ENCODE measurements at regions not wholly inside any gene's neighbourhood (a gene's known extent, or its start where the extent isn't known, plus 50 kb on each side); places are given as distances from the start of the nearest gene placed in this dataset.

- ChIA-PET CTCF (ENCODE audit: low intra/inter-chr PET ratio) (no interaction called here), POLR2A (no interaction called here)
- Histone ChIP-seq H3K9me1 (ENCODE audit: control insufficient read depth, insufficient read depth, low read length) (no peaks in the 10 kb centered on the region), H3K4me3 (no peak overlapping the region), H3K9ac (ENCODE audit: insufficient read depth in 1 of 2, low read depth in 2 of 2, low read length in 2 of 2) (no peak overlapping the region), H4K20me1 (replicated peaks; ENCODE audit: control insufficient read depth, insufficient read depth, low read length) (no peaks in the 10 kb centered on the region), H3K9me3 (replicated peaks; ENCODE audit: control insufficient read depth, insufficient read depth, low read depth, low read length) (no peaks in the 10 kb centered on the region), H3K4me2 (ENCODE audit: insufficient read depth, low read length) (no peak overlapping the region), H3K27me3 (ENCODE audit: control insufficient read depth in 2 of 2, insufficient read depth in 2 of 2, low read length in 2 of 2) (no peaks in the 10 kb centered on the region; a peak in 1 of 5 replicates), H3K27ac (ENCODE audit: extremely low read depth, low read depth, low read length) (no peak overlapping the region), H3K36me3 (ENCODE audit: control insufficient read depth, insufficient read depth, low read length) (no peaks in the 10 kb centered on the region), H3K4me1 (replicated peaks in 1 of 2; ENCODE audit: control insufficient read depth in 2 of 2, insufficient read depth in 2 of 2, low read length in 2 of 2) (no peaks in the 10 kb centered on the region), H3K79me2 (ENCODE audit: control insufficient read depth, insufficient read depth, low read length) (no peaks in the 10 kb centered on the region), H2AFZ (ENCODE audit: low read depth, low read length) (no peak overlapping the region)
- intact Hi-C loops (cut with micrococcal nuclease) = no loop called here
- 0% methylated on average over 7 of the region's 7 CpGs for WGBS (ENCODE audit: insufficient coverage, low coverage, missing lambda C conversion rate)
- FAIRE-seq (no peak), ATAC-seq (no peak), DNase-seq (ENCODE audit: extremely low read depth in 1 of 4, low spot score in 3 of 4) (no peak)
- TF ChIP-seq ZNF239 (CRISPR knock-in tag; IDR thresholded peaks at IDR 0.05) (no peak), JUNB (CRISPR knock-in tag; conservative IDR thresholded peaks at IDR 0.05) (no peak), ZBTB11 (CRISPR knock-in tag; IDR thresholded peaks at IDR 0.05) (no peak), KHSRP (IDR thresholded peaks at IDR 0.05) (no peak), SIN3A (IDR thresholded peaks at IDR 0.05; ENCODE audit: borderline replicate concordance in 2 of 2, control insufficient read depth in 1 of 2, low read depth in 2 of 2, low read length in 2 of 2) (no peak), HBP1 (CRISPR knock-in tag; IDR thresholded peaks at IDR 0.05) (no peak), TAF15 (IDR thresholded peaks at IDR 0.05; ENCODE audit: low read depth, low read length) (no peak), CREB5 (CRISPR knock-in tag; IDR thresholded peaks at IDR 0.05) (no peak), RBM34 (IDR thresholded peaks at IDR 0.05; ENCODE audit: borderline replicate concordance, insufficient read depth, low read length) (no peak), USF1 (CRISPR knock-in tag; IDR thresholded peaks at IDR 0.05) (no peak), XRCC3 (IDR thresholded peaks at IDR 0.05) (no peak)
- TF ChIP-seq, protein P1, sequence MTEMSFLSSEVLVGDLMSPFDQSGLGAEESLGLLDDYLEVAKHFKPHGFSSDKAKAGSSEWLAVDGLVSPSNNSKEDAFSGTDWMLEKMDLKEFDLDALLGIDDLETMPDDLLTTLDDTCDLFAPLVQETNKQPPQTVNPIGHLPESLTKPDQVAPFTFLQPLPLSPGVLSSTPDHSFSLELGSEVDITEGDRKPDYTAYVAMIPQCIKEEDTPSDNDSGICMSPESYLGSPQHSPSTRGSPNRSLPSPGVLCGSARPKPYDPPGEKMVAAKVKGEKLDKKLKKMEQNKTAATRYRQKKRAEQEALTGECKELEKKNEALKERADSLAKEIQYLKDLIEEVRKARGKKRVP (CRISPR knock-in tag; IDR thresholded peaks at IDR 0.05) = no peak
- TF ChIP-seq, protein P2, sequence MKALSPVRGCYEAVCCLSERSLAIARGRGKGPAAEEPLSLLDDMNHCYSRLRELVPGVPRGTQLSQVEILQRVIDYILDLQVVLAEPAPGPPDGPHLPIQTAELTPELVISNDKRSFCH (CRISPR knock-in tag; IDR thresholded peaks at IDR 0.05) = no peak
- TF ChIP-seq, protein P2 (tag; IDR thresholded peaks at IDR 0.05) = no peak
- in situ Hi-C loops (cut with MboI) = no loop called here
- no TSS peak for BruUV-seq (replicated peaks)
Observed at GRCh38 chr17:15007147-15007553, 258.0 kb downstream of the PMP22 start.
